ENCODE measurements at regions not wholly inside any gene's neighbourhood (a gene's known extent, or its start where the extent isn't known, plus 50 kb on each side); places are given as distances from the start of the nearest gene placed in this dataset.

- Histone ChIP-seq H3K9ac (ENCODE audit: insufficient read length, low read depth) (no peak overlapping the region), H3K36me3 (ENCODE audit: insufficient read depth, insufficient read length, low read length) (no peaks in the 10 kb centered on the region), H3K9me3 (ENCODE audit: insufficient read depth, low read length) (no peaks in the 10 kb centered on the region; the same call in 1 of the 2 replicates), H3K27me3 (ENCODE audit: insufficient read depth, insufficient read length) (no peaks in the 10 kb centered on the region), H3K4me1 (ENCODE audit: insufficient read depth, insufficient read length) (no peaks in the 10 kb centered on the region), H3K4me3 (ENCODE audit: insufficient read length, low read depth) (no peak overlapping the region)
- no peak for TF ChIP-seq YY1 (IDR thresholded peaks at IDR 0.05; ENCODE audit: insufficient read depth, insufficient read length)
- no peak for TF ChIP-seq SUZ12 (IDR thresholded peaks at IDR 0.05; ENCODE audit: extremely low read depth, insufficient read depth, insufficient read length)
- TF ChIP-seq ZNF274 (IDR thresholded peaks at IDR 0.05; ENCODE audit: low read depth, low read length), result no peak
- DNase-seq (ENCODE audit: low read depth, low spot score), result no peak
Measured at GRCh38 chr10:78645975-78646374, 422.8 kb upstream of the ZMIZ1 start.

- no peaks in the 10 kb centered on the region for H3K4me1 ChIP-seq (ENCODE audit: insufficient read depth, insufficient read length)
- no peaks in the 10 kb centered on the region for H3K27me3 ChIP-seq (ENCODE audit: insufficient read depth, insufficient read length)
- no peaks in the 10 kb centered on the region; the same call in 1 of the 2 replicates for H3K9me3 ChIP-seq (ENCODE audit: insufficient read depth, low read length)
- H3K9ac ChIP-seq (ENCODE audit: insufficient read length, low read depth), result no peak overlapping the region
- no peaks in the 10 kb centered on the region for H3K36me3 ChIP-seq (ENCODE audit: insufficient read depth, insufficient read length, low read length)
- H3K4me3 ChIP-seq (ENCODE audit: insufficient read length, low read depth), result no peak overlapping the region
- TF ChIP-seq YY1 (IDR thresholded peaks at IDR 0.05; ENCODE audit: insufficient read depth, insufficient read length) (no peak), SUZ12 (IDR thresholded peaks at IDR 0.05; ENCODE audit: extremely low read depth, insufficient read depth, insufficient read length) (no peak), ZNF274 (IDR thresholded peaks at IDR 0.05; ENCODE audit: low read depth, low read length) (no peak)
- DNase-seq (ENCODE audit: low read depth, low spot score), result no peak
Measured at GRCh38 chr10:78648256-78648860, 420.4 kb upstream of the ZMIZ1 start.

GRCh38 chr10:78649429-78649828 lies 419.3 kb upstream of the ZMIZ1 start:
- H3K36me3 ChIP-seq (ENCODE audit: insufficient read depth, insufficient read length, low read length), result no peaks in the 10 kb centered on the region
- no peaks in the 10 kb centered on the region; the same call in 1 of the 2 replicates for H3K9me3 ChIP-seq (ENCODE audit: insufficient read depth, low read length)
- DNase-seq (ENCODE audit: low read depth, low spot score), result no peak
- TF ChIP-seq YY1 (IDR thresholded peaks at IDR 0.05; ENCODE audit: insufficient read depth, insufficient read length), result no peak
- no peak overlapping the region for H3K9ac ChIP-seq (ENCODE audit: insufficient read length, low read depth)
- no peak overlapping the region for H3K4me3 ChIP-seq (ENCODE audit: insufficient read length, low read depth)
- H3K27me3 ChIP-seq (ENCODE audit: insufficient read depth, insufficient read length), result no peaks in the 10 kb centered on the region
- H3K4me1 ChIP-seq (ENCODE audit: insufficient read depth, insufficient read length), result no peaks in the 10 kb centered on the region

- Histone ChIP-seq H3K9ac (ENCODE audit: insufficient read length, low read depth) (no peak overlapping the region), H3K4me3 (ENCODE audit: insufficient read length, low read depth) (no peak overlapping the region), H3K27me3 (ENCODE audit: insufficient read depth, insufficient read length) (no peaks in the 10 kb centered on the region), H3K36me3 (ENCODE audit: insufficient read depth, insufficient read length, low read length) (no peaks in the 10 kb centered on the region), H3K4me1 (ENCODE audit: insufficient read depth, insufficient read length) (no peaks in the 10 kb centered on the region), H3K9me3 (ENCODE audit: insufficient read depth, low read length) (no peaks in the 10 kb centered on the region)
- DNase-seq (ENCODE audit: low read depth, low spot score), result no peak
- TF ChIP-seq YY1 (IDR thresholded peaks at IDR 0.05; ENCODE audit: insufficient read depth, insufficient read length), result no peak
- no peak for TF ChIP-seq SUZ12 (IDR thresholded peaks at IDR 0.05; ENCODE audit: extremely low read depth, insufficient read depth, insufficient read length)
- no peak for TF ChIP-seq ZNF274 (IDR thresholded peaks at IDR 0.05; ENCODE audit: low read depth, low read length)
Measured at GRCh38 chr10:78650122-78650521, 418.6 kb upstream of the ZMIZ1 start.

- no peak for DNase-seq (ENCODE audit: low read depth, low spot score)
- Histone ChIP-seq H3K9ac (ENCODE audit: insufficient read length, low read depth) (no peak overlapping the region), H3K4me1 (ENCODE audit: insufficient read depth, insufficient read length) (no peaks in the 10 kb centered on the region), H3K4me3 (ENCODE audit: insufficient read length, low read depth) (no peak overlapping the region), H3K9me3 (ENCODE audit: insufficient read depth, low read length) (no peaks in the 10 kb centered on the region), H3K36me3 (ENCODE audit: insufficient read depth, insufficient read length, low read length) (no peaks in the 10 kb centered on the region), H3K27me3 (ENCODE audit: insufficient read depth, insufficient read length) (no peaks in the 10 kb centered on the region)
- TF ChIP-seq ZNF274 (IDR thresholded peaks at IDR 0.05; ENCODE audit: low read depth, low read length), result no peak
Measured at GRCh38 chr10:78651287-78651686, 417.5 kb upstream of the ZMIZ1 start.

- Histone ChIP-seq H3K4me1 (ENCODE audit: insufficient read depth, insufficient read length) (no peaks in the 10 kb centered on the region), H3K36me3 (ENCODE audit: insufficient read depth, insufficient read length, low read length) (no peaks in the 10 kb centered on the region), H3K4me3 (ENCODE audit: insufficient read length, low read depth) (no peak overlapping the region), H3K27me3 (ENCODE audit: insufficient read depth, insufficient read length) (no peaks in the 10 kb centered on the region), H3K9ac (ENCODE audit: insufficient read length, low read depth) (no peak overlapping the region), H3K9me3 (ENCODE audit: insufficient read depth, low read length) (no peaks in the 10 kb centered on the region)
- DNase-seq (ENCODE audit: low read depth, low spot score), result no peak
- TF ChIP-seq YY1 (IDR thresholded peaks at IDR 0.05; ENCODE audit: insufficient read depth, insufficient read length), result no peak
- TF ChIP-seq SUZ12 (IDR thresholded peaks at IDR 0.05; ENCODE audit: extremely low read depth, insufficient read depth, insufficient read length), result no peak
- TF ChIP-seq ZNF274 (IDR thresholded peaks at IDR 0.05; ENCODE audit: low read depth, low read length), result no peak
Measured at GRCh38 chr10:78653555-78653954, 415.2 kb upstream of the ZMIZ1 start.

- DNase-seq (ENCODE audit: low read depth, low spot score), result no peak
- Histone ChIP-seq H3K9ac (ENCODE audit: insufficient read length, low read depth) (no peak overlapping the region), H3K4me1 (ENCODE audit: insufficient read depth, insufficient read length) (no peaks in the 10 kb centered on the region), H3K4me3 (ENCODE audit: insufficient read length, low read depth) (no peak overlapping the region), H3K27me3 (ENCODE audit: insufficient read depth, insufficient read length) (no peaks in the 10 kb centered on the region), H3K9me3 (ENCODE audit: insufficient read depth, low read length) (no peaks in the 10 kb centered on the region), H3K36me3 (ENCODE audit: insufficient read depth, insufficient read length, low read length) (no peaks in the 10 kb centered on the region)
- no peak for TF ChIP-seq SUZ12 (IDR thresholded peaks at IDR 0.05; ENCODE audit: extremely low read depth, insufficient read depth, insufficient read length)
- no peak for TF ChIP-seq ZNF274 (IDR thresholded peaks at IDR 0.05; ENCODE audit: low read depth, low read length)
- no peak for TF ChIP-seq YY1 (IDR thresholded peaks at IDR 0.05; ENCODE audit: insufficient read depth, insufficient read length)
Measured at GRCh38 chr10:78654047-78654590, 414.6 kb upstream of the ZMIZ1 start.
